ENCODE measurements at regions not wholly inside any gene's neighbourhood (a gene's known extent, or its start where the extent isn't known, plus 50 kb on each side); places are given as distances from the start of the nearest gene placed in this dataset.

GRCh38 chr6:80638213-80639055 is 532.0 kb downstream of the BCKDHB start:
- TF ChIP-seq GATA2 (IDR thresholded peaks at IDR 0.05; ENCODE audit: low read depth, low read length) = no peak
- TF ChIP-seq GATA3 (IDR thresholded peaks at IDR 0.05; ENCODE audit: low read depth, low read length) = no peak
